ENCODE measurements at regions not wholly inside any gene's neighbourhood (a gene's known extent, or its start where the extent isn't known, plus 50 kb on each side); places are given as distances from the start of the nearest gene placed in this dataset.
"Not testable (repeated sequence)": the region's sequence is repeated elsewhere in the genome, so short reads cannot be mapped to it uniquely, and the experiment has no call there.

GRCh38 chr9:88917375-88917774 is 73.9 kb upstream of the S1PR3 start:
- TF ChIP-seq CTCF (IDR thresholded peaks at IDR 0.05; ENCODE audit: insufficient read depth in 1 of 2, low read depth in 1 of 2, low read length in 1 of 2, severe bottlenecking in 1 of 2, unreplicated experiment in 1 of 2): no peak
- BruUV-seq (replicated peaks): no TSS peak
- Mint-ChIP-seq H3K27me3 (ENCODE audit: insufficient read depth, unreplicated experiment) (no peaks in the 10 kb centered on the region), H3K36me3 (ENCODE audit: insufficient read depth, unreplicated experiment) (no peaks in the 10 kb centered on the region), H3K4me3 (ENCODE audit: unreplicated experiment) (no peak overlapping the region), H3K9me3 (ENCODE audit: unreplicated experiment) (no peaks in the 10 kb centered on the region), H3K27ac (ENCODE audit: unreplicated experiment) (no peak overlapping the region), H3K4me1 (ENCODE audit: low read depth, unreplicated experiment) (no peaks in the 10 kb centered on the region)
- no peak for DNase-seq
- Histone ChIP-seq H3K4me3 (ENCODE audit: low read depth, low read length) (no peak overlapping the region), H3K9me3 (no peaks in the 10 kb centered on the region), H3K27me3 (replicated peaks; ENCODE audit: control insufficient read depth, insufficient read depth, low read length) (no peaks in the 10 kb centered on the region), H3K36me3 (ENCODE audit: control insufficient read depth, insufficient read depth, low read length) (no peaks in the 10 kb centered on the region), H3K4me1 (no peaks in the 10 kb centered on the region)
- POLR2A ChIA-PET: no interaction called here
- CTCF ChIA-PET: no interaction called here
- intact Hi-C loops (cut with micrococcal nuclease; ENCODE audit: unreplicated experiment): no loop called here

- BruUV-seq (replicated peaks); H3K9me3 ChIP-seq; H3K27me3 ChIP-seq (replicated peaks; ENCODE audit: control insufficient read depth, insufficient read depth, low read length); H3K9me3 Mint-ChIP-seq (ENCODE audit: unreplicated experiment); H3K27ac Mint-ChIP-seq (ENCODE audit: unreplicated experiment); H3K4me1 ChIP-seq; DNase-seq; H3K4me3 Mint-ChIP-seq (ENCODE audit: unreplicated experiment); H3K27me3 Mint-ChIP-seq (ENCODE audit: insufficient read depth, unreplicated experiment); H3K36me3 Mint-ChIP-seq (ENCODE audit: insufficient read depth, unreplicated experiment); H3K36me3 ChIP-seq (ENCODE audit: control insufficient read depth, insufficient read depth, low read length); CTCF ChIA-PET; intact Hi-C loops (cut with micrococcal nuclease; ENCODE audit: unreplicated experiment); POLR2A ChIA-PET; H3K4me3 ChIP-seq (ENCODE audit: low read depth, low read length); H3K4me1 Mint-ChIP-seq (ENCODE audit: low read depth, unreplicated experiment): not testable (repeated sequence)
Observed at GRCh38 chr9:88918537-88918936, 72.7 kb upstream of the S1PR3 start.

GRCh38 chr9:88920645-88921044 is 70.6 kb upstream of the S1PR3 start:
- no peak for DNase-seq
- Histone ChIP-seq H3K36me3 (ENCODE audit: control insufficient read depth, insufficient read depth, low read length) (no peaks in the 10 kb centered on the region), H3K9me3 (no peaks in the 10 kb centered on the region), H3K4me1 (no peaks in the 10 kb centered on the region), H3K4me3 (ENCODE audit: low read depth, low read length) (no peak overlapping the region), H3K27me3 (replicated peaks; ENCODE audit: control insufficient read depth, insufficient read depth, low read length) (no peaks in the 10 kb centered on the region)
- H3K4me1 Mint-ChIP-seq (ENCODE audit: low read depth, unreplicated experiment): no peaks in the 10 kb centered on the region
- no peak overlapping the region for H3K27ac Mint-ChIP-seq (ENCODE audit: unreplicated experiment)
- no peak overlapping the region for H3K4me3 Mint-ChIP-seq (ENCODE audit: unreplicated experiment)
- BruUV-seq (replicated peaks): no TSS peak
- intact Hi-C loops (cut with micrococcal nuclease; ENCODE audit: unreplicated experiment): no loop called here
- no peak for TF ChIP-seq CTCF (IDR thresholded peaks at IDR 0.05; ENCODE audit: insufficient read depth in 1 of 2, low read depth in 1 of 2, low read length in 1 of 2, severe bottlenecking in 1 of 2, unreplicated experiment in 1 of 2)
- no peaks in the 10 kb centered on the region for H3K9me3 Mint-ChIP-seq (ENCODE audit: unreplicated experiment)
- H3K27me3 Mint-ChIP-seq (ENCODE audit: insufficient read depth, unreplicated experiment): no peaks in the 10 kb centered on the region
- CTCF ChIA-PET: no interaction called here
- POLR2A ChIA-PET: no interaction called here
- no peaks in the 10 kb centered on the region for H3K36me3 Mint-ChIP-seq (ENCODE audit: insufficient read depth, unreplicated experiment)

GRCh38 chr9:88922091-88922490 is 69.2 kb upstream of the S1PR3 start:
- Histone ChIP-seq H3K36me3 (ENCODE audit: control insufficient read depth, insufficient read depth, low read length) (no peaks in the 10 kb centered on the region), H3K4me1 (no peaks in the 10 kb centered on the region), H3K27me3 (replicated peaks; ENCODE audit: control insufficient read depth, insufficient read depth, low read length) (no peaks in the 10 kb centered on the region), H3K4me3 (ENCODE audit: low read depth, low read length) (no peak overlapping the region), H3K9me3 (no peaks in the 10 kb centered on the region)
- H3K36me3 Mint-ChIP-seq (ENCODE audit: insufficient read depth, unreplicated experiment): no peaks in the 10 kb centered on the region
- no peaks in the 10 kb centered on the region for H3K4me1 Mint-ChIP-seq (ENCODE audit: low read depth, unreplicated experiment)
- ChIA-PET CTCF (no interaction called here), POLR2A (no interaction called here)
- TF ChIP-seq CTCF (IDR thresholded peaks at IDR 0.05; ENCODE audit: insufficient read depth in 1 of 2, low read depth in 1 of 2, low read length in 1 of 2, severe bottlenecking in 1 of 2, unreplicated experiment in 1 of 2): no peak
- no peaks in the 10 kb centered on the region for H3K27me3 Mint-ChIP-seq (ENCODE audit: insufficient read depth, unreplicated experiment)
- no peak for DNase-seq
- no TSS peak for BruUV-seq (replicated peaks)
- no peak overlapping the region for H3K27ac Mint-ChIP-seq (ENCODE audit: unreplicated experiment)
- intact Hi-C loops (cut with micrococcal nuclease; ENCODE audit: unreplicated experiment): no loop called here
- no peaks in the 10 kb centered on the region for H3K9me3 Mint-ChIP-seq (ENCODE audit: unreplicated experiment)
- H3K4me3 Mint-ChIP-seq (ENCODE audit: unreplicated experiment): no peak overlapping the region

Data from Caco-2 (cell line).